Adrenal gland (tissue), 5 donors: ENCODE measurements at regions not wholly inside any gene's neighbourhood (a gene's known extent, or its start where the extent isn't known, plus 50 kb on each side); places are given as distances from the start of the nearest gene placed in this dataset.

Experiments
- CTCF ChIP-seq, 6 experiments: fragments of 450-650 bp in 4 of 6; fragments of 200-600 bp in 2 of 6; sonication (generic) in 1 of 6; IDR thresholded peaks; 1 replicate in 5 of 6; 2 replicates in 1 of 6; pipeline versions ENCODE4 v1.5.1 to v1.8.0; 2016 to 2021; ENCODE audit warnings: antibody characterized with exemption in 6 of 6, mild to moderate bottlenecking in 2 of 6, moderate library complexity in 1 of 6
- POLR2A ChIP-seq, 2 donors: fragments of 450-650 bp; IDR thresholded peaks; one replicate each; pipeline ENCODE4 v1.6.1; 2017; ENCODE audit warnings: antibody characterized with exemption in 2 of 2, mild to moderate bottlenecking in 2 of 2, moderate library complexity in 1 of 2
- donor health status: DM: no; HTN: no; CAD: no.

GRCh38 chr2:155904720-155905119 is 427.8 kb downstream of the NR4A2 start:
- no peak for TF ChIP-seq CTCF (IDR thresholded peaks at IDR 0.05)
- no peak for TF ChIP-seq POLR2A (IDR thresholded peaks at IDR 0.05)
